Keratinocyte (primary cell): ENCODE measurements at regions not wholly inside any gene's neighbourhood (a gene's known extent, or its start where the extent isn't known, plus 50 kb on each side); places are given as distances from the start of the nearest gene placed in this dataset.

Source experiments
- DNase-seq: peaks from one replicate; pipeline ENCODE4 v3.0.0-alpha.2; 2011; ENCODE audit warnings: low read depth, missing footprints, low spot score
- FAIRE-seq: peaks from 2 replicates; lab custom pipeline; 2011; peaks lifted over from hg19 to GRCh38; lab: Jason Lieb, UNC
- H2AFZ ChIP-seq: 2 replicates; pipeline ENCODE4 v1.6.0; 2012; ENCODE audit warnings: low read length, control low read depth, inconsistent platforms; ENCODE audit not compliant: control insufficient read depth
- H3K27ac ChIP-seq: 2 replicates; pipeline ENCODE4 v1.5.1; 2011; ENCODE audit warnings: low read length; ENCODE audit not compliant: control insufficient read depth, insufficient read depth
- H3K27me3 ChIP-seq: 3 replicates; pipeline ENCODE4 v1.6.0; 2011; ENCODE audit warnings: low read length; ENCODE audit not compliant: control insufficient read depth, insufficient read depth; ENCODE audit errors: extremely low read depth
- H3K36me3 ChIP-seq, 2 experiments: 2 replicates in 1 of 2; 3 replicates in 1 of 2; pipeline ENCODE4 v1.5.1; 2011; ENCODE audit warnings: low read length in 2 of 2, mild to moderate bottlenecking in 1 of 2; ENCODE audit not compliant: control insufficient read depth in 2 of 2, insufficient read depth in 2 of 2; ENCODE audit errors: extremely low read depth in 1 of 2
- H3K4me1 ChIP-seq: 3 replicates; pipeline ENCODE4 v1.5.1; 2011; ENCODE audit warnings: low read length; ENCODE audit not compliant: control insufficient read depth, insufficient read depth; ENCODE audit errors: extremely low read depth
- H3K4me2 ChIP-seq: 3 replicates; pipeline ENCODE4 v1.6.0; 2011; ENCODE audit warnings: low read depth, low read length; ENCODE audit not compliant: control insufficient read depth, insufficient read depth; ENCODE audit errors: extremely low read depth
- H3K4me3 ChIP-seq, 3 experiments: fragments of 200-600 bp in 1 of 3; sonication (generic) in 1 of 3; 2 replicates in 2 of 3; 3 replicates in 1 of 3; pipeline ENCODE4 v1.5.1; 2011 to 2016; ENCODE audit warnings: low read length in 3 of 3, mild to moderate bottlenecking in 3 of 3, control low read depth in 2 of 3, inconsistent platforms in 1 of 3, low read depth in 1 of 3, mixed read lengths in 1 of 3, mixed run types in 1 of 3, moderate library complexity in 1 of 3; ENCODE audit not compliant: control insufficient read depth in 2 of 3, insufficient read depth in 2 of 3; ENCODE audit errors: extremely low read depth in 1 of 3
- H3K79me2 ChIP-seq: 2 replicates; pipeline ENCODE4 v1.6.0; 2012; ENCODE audit warnings: low read length; ENCODE audit not compliant: control insufficient read depth, insufficient read depth
- H3K9ac ChIP-seq: 3 replicates; pipeline ENCODE4 v1.6.0; 2011; ENCODE audit warnings: low read length; ENCODE audit not compliant: control insufficient read depth, insufficient read depth; ENCODE audit errors: extremely low read depth
- H3K9me1 ChIP-seq: 3 replicates; pipeline ENCODE4 v1.6.0; 2011; ENCODE audit warnings: low read length; ENCODE audit not compliant: control insufficient read depth, insufficient read depth; ENCODE audit errors: extremely low read depth
- H3K9me3 ChIP-seq: 2 replicates; pipeline ENCODE4 v1.5.1; 2012; ENCODE audit warnings: low read depth, low read length; ENCODE audit not compliant: control insufficient read depth
- H4K20me1 ChIP-seq: 3 replicates; pipeline ENCODE4 v1.6.0; 2011; ENCODE audit warnings: low read length; ENCODE audit not compliant: control insufficient read depth, insufficient read depth; ENCODE audit errors: extremely low read depth
- EZH2 ChIP-seq: IDR thresholded peaks from one replicate; pipeline ENCODE4 v1.6.1; 2012; ENCODE audit warnings: inconsistent platforms, mild to moderate bottlenecking, low read length, moderate library complexity
- dilution Hi-C: fragments of 300-500 bp; cut with MboI; formaldehyde crosslinking; loops from one replicate; pipeline ENCODE4 v1.7.0; 2020; ENCODE audit warnings: low sequenced_read_pairs; ENCODE audit not compliant: extremely low pct_ligation_motif_present
- TF ChIP-seq, protein P1 (sequence below), 3 experiments: IDR thresholded peaks in 1 of 3; conservative IDR thresholded peaks in 1 of 3; optimal IDR thresholded peaks in 1 of 3; 2 replicates in 2 of 3; 3 replicates in 1 of 3; pipeline versions ENCODE3 to v1.5.1; 2011; ENCODE audit warnings: low read length in 3 of 3, mild to moderate bottlenecking in 3 of 3, moderate library complexity in 2 of 3, control low read depth in 1 of 3, inconsistent platforms in 1 of 3; ENCODE audit not compliant: insufficient read depth in 2 of 3; ENCODE audit errors: extremely low read depth in 1 of 3

DNA sequence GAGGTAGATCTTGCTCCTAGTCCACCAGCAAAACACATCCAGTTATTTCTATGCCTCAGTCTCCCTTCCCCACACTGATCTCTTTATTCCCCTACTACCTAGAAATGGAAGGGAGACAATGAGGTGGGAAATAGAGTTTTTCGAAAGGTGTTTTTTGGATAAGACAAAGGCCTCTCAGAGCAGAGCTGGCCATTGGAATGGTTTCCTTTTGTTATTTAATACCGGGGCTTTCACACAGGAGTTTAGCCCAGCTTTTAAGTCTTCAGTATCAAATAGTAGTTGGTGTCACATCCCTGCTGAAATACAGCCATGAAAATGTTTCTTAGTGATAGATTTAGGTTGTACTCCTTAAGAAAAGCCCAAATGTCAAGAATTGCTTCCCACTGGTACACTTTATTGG is 65.4 kb upstream of the B3GAT1 start:
- H3K9ac ChIP-seq: no peak overlapping the region
- TF ChIP-seq, protein P1, sequence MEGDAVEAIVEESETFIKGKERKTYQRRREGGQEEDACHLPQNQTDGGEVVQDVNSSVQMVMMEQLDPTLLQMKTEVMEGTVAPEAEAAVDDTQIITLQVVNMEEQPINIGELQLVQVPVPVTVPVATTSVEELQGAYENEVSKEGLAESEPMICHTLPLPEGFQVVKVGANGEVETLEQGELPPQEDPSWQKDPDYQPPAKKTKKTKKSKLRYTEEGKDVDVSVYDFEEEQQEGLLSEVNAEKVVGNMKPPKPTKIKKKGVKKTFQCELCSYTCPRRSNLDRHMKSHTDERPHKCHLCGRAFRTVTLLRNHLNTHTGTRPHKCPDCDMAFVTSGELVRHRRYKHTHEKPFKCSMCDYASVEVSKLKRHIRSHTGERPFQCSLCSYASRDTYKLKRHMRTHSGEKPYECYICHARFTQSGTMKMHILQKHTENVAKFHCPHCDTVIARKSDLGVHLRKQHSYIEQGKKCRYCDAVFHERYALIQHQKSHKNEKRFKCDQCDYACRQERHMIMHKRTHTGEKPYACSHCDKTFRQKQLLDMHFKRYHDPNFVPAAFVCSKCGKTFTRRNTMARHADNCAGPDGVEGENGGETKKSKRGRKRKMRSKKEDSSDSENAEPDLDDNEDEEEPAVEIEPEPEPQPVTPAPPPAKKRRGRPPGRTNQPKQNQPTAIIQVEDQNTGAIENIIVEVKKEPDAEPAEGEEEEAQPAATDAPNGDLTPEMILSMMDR (optimal IDR thresholded peaks at IDR 0.05 in 1 of 3, IDR thresholded peaks at IDR 0.05 in 1 of 3, conservative IDR thresholded peaks at IDR 0.05 in 1 of 3; ENCODE audit: extremely low read depth in 1 of 3, insufficient read depth in 2 of 3, low read length in 3 of 3): no peak
- no peak for TF ChIP-seq EZH2
- no peaks in the 10 kb centered on the region for H3K36me3 ChIP-seq
- no peak overlapping the region for H3K27ac ChIP-seq
- no peaks in the 10 kb centered on the region for H4K20me1 ChIP-seq
- no peaks in the 10 kb centered on the region for H3K4me1 ChIP-seq
- dilution Hi-C loops: no loop called here
- H2AFZ ChIP-seq: no peak overlapping the region
- no peaks in the 10 kb centered on the region for H3K9me1 ChIP-seq
- no peak for DNase-seq
- no peak for FAIRE-seq
- no peaks in the 10 kb centered on the region for H3K27me3 ChIP-seq
- H3K79me2 ChIP-seq: no peaks in the 10 kb centered on the region
- no peaks in the 10 kb centered on the region for H3K9me3 ChIP-seq
- H3K4me2 ChIP-seq: no peak overlapping the region
- no peak overlapping the region for H3K4me3 ChIP-seq

DNA sequence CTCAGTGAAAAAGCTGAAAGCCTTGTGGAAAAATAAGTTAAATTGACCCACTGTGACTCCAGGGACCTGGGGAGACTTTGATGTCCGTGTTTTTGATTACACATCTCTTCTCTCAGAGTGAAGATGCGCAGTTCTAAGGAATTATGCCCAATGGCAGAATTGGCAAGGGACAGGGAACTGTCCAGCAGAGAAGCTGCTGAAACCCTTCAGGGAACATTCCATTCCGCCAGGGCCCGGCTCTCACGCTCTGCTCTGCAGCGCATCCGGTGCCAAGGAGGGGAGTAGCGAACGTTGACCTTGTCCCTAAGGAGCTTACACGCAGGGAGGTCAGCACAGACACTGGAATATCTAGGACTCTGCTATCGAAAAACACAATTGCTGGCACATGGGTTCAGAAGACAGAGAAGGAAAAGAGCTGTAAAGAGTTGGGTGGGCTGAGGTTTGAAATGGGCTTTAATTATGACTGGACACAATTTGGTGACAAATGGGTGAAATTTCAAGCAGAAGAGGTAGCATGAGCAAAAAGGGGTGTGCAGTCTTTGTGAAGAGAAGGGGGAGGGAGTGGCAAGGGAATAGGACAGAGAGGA is 64.5 kb upstream of the B3GAT1 start:
- FAIRE-seq (no peak), DNase-seq (no peak)
- Histone ChIP-seq H3K9me1 (no peaks in the 10 kb centered on the region), H3K4me2 (no peak overlapping the region), H3K9ac (no peak overlapping the region), H3K27me3 (no peaks in the 10 kb centered on the region), H3K27ac (no peak overlapping the region), H2AFZ (no peak overlapping the region), H3K4me1 (no peaks in the 10 kb centered on the region), H3K79me2 (no peaks in the 10 kb centered on the region), H3K9me3 (no peaks in the 10 kb centered on the region), H3K36me3 (no peaks in the 10 kb centered on the region), H3K4me3 (no peak overlapping the region), H4K20me1 (no peaks in the 10 kb centered on the region)
- dilution Hi-C loops: no loop called here
- TF ChIP-seq, protein P1 (optimal IDR thresholded peaks at IDR 0.05 in 1 of 3, IDR thresholded peaks at IDR 0.05 in 1 of 3, conservative IDR thresholded peaks at IDR 0.05 in 1 of 3; ENCODE audit: extremely low read depth in 1 of 3, insufficient read depth in 2 of 3, low read length in 3 of 3): no peak
- TF ChIP-seq EZH2: no peak
